Right lobe of liver (tissue), 1 donor: ENCODE measurements at regions not wholly inside any gene's neighbourhood (a gene's known extent, or its start where the extent isn't known, plus 50 kb on each side); places are given as distances from the start of the nearest gene placed in this dataset.

Experiments
- small RNA-seq, 2 experiments: library from RNA; depleted of rRNA; stranded (forward); fragments of <200 nt; gene quantifications; one replicate each; pipeline ENCODE3, GENCODE V24; 2016

Small RNAs in the stretch of these regions (small RNA-seq; reads per million reads assigned to genes)
- 0 to 0.26 reads per million in 2 experiments for gene RNA5SP117
